Muscle of leg (tissue), 3 donors: ENCODE measurements at regions not wholly inside any gene's neighbourhood (a gene's known extent, or its start where the extent isn't known, plus 50 kb on each side); places are given as distances from the start of the nearest gene placed in this dataset.

Experiments
- DNase-seq: peaks from one replicate; pipeline ENCODE4 v3.0.0; 2013
- H3K27ac ChIP-seq: one replicate; pipeline ENCODE4 v1.5.1; 2013; ENCODE audit warnings: mild to moderate bottlenecking, low read length, control low read depth
- H3K27me3 ChIP-seq: one replicate; pipeline ENCODE4 v1.6.1; 2013; ENCODE audit warnings: low read length; ENCODE audit not compliant: control insufficient read depth, insufficient read depth
- H3K36me3 ChIP-seq: one replicate; pipeline ENCODE4 v1.6.1; 2013; ENCODE audit warnings: low read length; ENCODE audit not compliant: control insufficient read depth, insufficient read depth
- H3K4me1 ChIP-seq: one replicate; pipeline ENCODE4 v1.6.1; 2013; ENCODE audit warnings: low read length; ENCODE audit not compliant: control insufficient read depth, insufficient read depth
- H3K4me3 ChIP-seq: one replicate; pipeline ENCODE4 v1.5.1; 2013; ENCODE audit warnings: low read length, control low read depth
- H3K9me3 ChIP-seq: replicated peaks from 2 replicates; pipeline ENCODE4 v1.6.1; 2013; ENCODE audit warnings: low read depth, low read length; ENCODE audit not compliant: control insufficient read depth
- WGBS: methylation state at CpG from one replicate; pipeline ENCODE4 v1.1.5; 2013; ENCODE audit warnings: missing lambda C conversion rate; ENCODE audit not compliant: insufficient coverage; 5-methylcytosine and 5-hydroxymethylcytosine counted together

GRCh38 chr18:62442391-62442790 is 80.4 kb upstream of the ZCCHC2 start:
- Histone ChIP-seq H3K27me3 (peaks cover 2% of the 10 kb centered on the region), H3K27ac (no peak overlapping the region), H3K4me3 (no peak overlapping the region), H3K4me1 (peaks cover 10% of the 10 kb centered on the region), H3K9me3 (no peaks in the 10 kb centered on the region), H3K36me3 (no peaks in the 10 kb centered on the region)
- 93% methylated on average over 10 of the region's 10 CpGs for WGBS
- DNase-seq, result no peak

DNA sequence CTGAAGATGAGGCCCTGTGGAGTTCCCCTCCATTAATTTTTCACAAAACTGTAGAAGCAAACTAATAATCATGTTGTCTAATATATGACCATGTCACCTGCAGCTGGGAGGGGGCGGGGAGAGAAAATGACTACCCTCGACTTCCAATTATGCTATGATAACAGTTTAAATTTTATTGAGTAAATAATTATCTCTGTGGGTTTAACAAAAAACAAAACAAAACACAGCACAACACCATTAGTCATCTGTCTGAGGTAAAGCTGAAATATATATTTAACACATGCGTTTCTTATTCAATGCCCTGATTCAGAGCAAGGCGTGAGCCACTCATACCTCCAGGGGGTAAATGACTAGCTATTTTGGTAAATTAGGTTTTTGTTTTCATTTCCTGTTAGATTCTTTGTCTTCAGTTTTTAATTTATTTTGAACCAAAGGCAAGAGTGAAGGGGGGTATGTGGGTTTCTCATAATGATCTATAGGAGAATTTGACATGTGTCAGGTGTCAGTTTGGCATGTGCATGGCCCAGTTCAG is 77.4 kb upstream of the ZCCHC2 start:
- Histone ChIP-seq H3K4me3 (no peak overlapping the region), H3K4me1 (peaks cover 1% of the 10 kb centered on the region), H3K27ac (no peak overlapping the region), H3K27me3 (peaks cover 2% of the 10 kb centered on the region), H3K36me3 (no peaks in the 10 kb centered on the region), H3K9me3 (no peaks in the 10 kb centered on the region)
- DNase-seq, result no peak
- no CpG with 5 or more reads among the region's 4 CpGs for WGBS

- no CpG with 5 or more reads among the region's 2 CpGs for WGBS
- Histone ChIP-seq H3K9me3 (no peaks in the 10 kb centered on the region), H3K4me3 (no peak overlapping the region), H3K27ac (no peak overlapping the region), H3K27me3 (peaks cover 2% of the 10 kb centered on the region), H3K4me1 (peaks cover 8% of the 10 kb centered on the region), H3K36me3 (no peaks in the 10 kb centered on the region)
- no peak for DNase-seq
These were observed 76.3 kb upstream of the ZCCHC2 start for GRCh38 chr18:62446511-62446910.

DNA sequence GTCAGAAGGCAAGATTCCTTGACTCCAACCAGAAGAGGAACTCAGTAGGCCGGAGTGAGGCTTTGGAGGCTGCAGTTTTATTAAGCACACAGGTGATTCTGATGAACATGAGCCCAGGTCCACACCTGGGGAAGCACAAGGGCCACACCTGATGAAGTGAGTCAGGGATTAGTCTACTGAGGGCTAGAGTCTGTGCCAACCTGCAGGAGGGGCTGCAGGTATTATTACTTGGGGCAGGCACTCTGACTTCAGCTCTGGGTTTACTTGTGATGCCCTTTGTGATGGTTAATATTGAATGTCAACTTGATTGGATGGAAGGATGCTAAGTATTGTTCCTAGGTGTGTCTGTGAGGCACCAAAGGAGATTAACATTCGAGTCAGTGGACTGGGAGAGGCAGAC is 75.2 kb upstream of the ZCCHC2 start:
- peaks cover 2% of the 10 kb centered on the region for H3K27me3 ChIP-seq
- DNase-seq, result no peak
- H3K4me1 ChIP-seq, result peaks cover 8% of the 10 kb centered on the region
- H3K27ac ChIP-seq, result no peak overlapping the region
- H3K4me3 ChIP-seq, result no peak overlapping the region
- no peaks in the 10 kb centered on the region for H3K36me3 ChIP-seq
- no peaks in the 10 kb centered on the region for H3K9me3 ChIP-seq
- WGBS, result 58% methylated on average over 2 of the region's 2 CpGs

- DNase-seq, result no peak
- H3K27ac ChIP-seq, result no peak overlapping the region
- no peaks in the 10 kb centered on the region for H3K9me3 ChIP-seq
- peaks cover 8% of the 10 kb centered on the region for H3K4me1 ChIP-seq
- no peak overlapping the region for H3K4me3 ChIP-seq
- 26% methylated on average over 3 of the region's 6 CpGs for WGBS
- H3K36me3 ChIP-seq, result no peaks in the 10 kb centered on the region
- peaks cover 2% of the 10 kb centered on the region for H3K27me3 ChIP-seq
These were observed 74.4 kb upstream of the ZCCHC2 start for GRCh38 chr18:62448426-62448825.

- WGBS, result 100% methylated on average over 2 of the region's 7 CpGs
- no peak for DNase-seq
- no peaks in the 10 kb centered on the region for H3K36me3 ChIP-seq
- H3K27me3 ChIP-seq, result peaks cover 2% of the 10 kb centered on the region
- H3K9me3 ChIP-seq, result no peaks in the 10 kb centered on the region
- no peak overlapping the region for H3K4me3 ChIP-seq
- H3K27ac ChIP-seq, result no peak overlapping the region
- peaks cover 8% of the 10 kb centered on the region for H3K4me1 ChIP-seq
These were observed 73.2 kb upstream of the ZCCHC2 start for GRCh38 chr18:62449490-62450104.

DNA sequence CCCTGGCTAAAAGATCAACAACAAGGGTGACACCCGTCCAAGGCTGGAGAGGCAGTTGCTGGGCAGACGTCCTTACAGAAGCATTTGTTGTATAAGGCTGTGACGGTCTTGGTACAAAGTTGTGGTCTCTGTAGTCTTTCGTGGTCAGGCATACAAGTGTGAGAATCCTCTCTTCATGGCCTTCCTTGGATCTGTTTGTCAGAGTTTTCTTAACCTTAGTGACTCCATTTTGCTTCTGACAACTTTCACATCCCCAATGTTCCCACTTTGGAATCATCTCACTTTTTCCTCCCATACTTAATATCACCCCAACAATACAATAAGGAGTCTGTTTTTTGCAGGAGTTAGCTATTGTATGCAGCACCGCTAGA is 72.7 kb upstream of the ZCCHC2 start:
- H3K4me1 ChIP-seq, result peaks cover 8% of the 10 kb centered on the region
- no peaks in the 10 kb centered on the region for H3K9me3 ChIP-seq
- no peak overlapping the region for H3K27ac ChIP-seq
- H3K27me3 ChIP-seq, result peaks cover 2% of the 10 kb centered on the region
- WGBS, result 67% methylated on average over 1 of the region's 5 CpGs
- H3K4me3 ChIP-seq, result no peak overlapping the region
- H3K36me3 ChIP-seq, result no peaks in the 10 kb centered on the region
- DNase-seq, result no peak

GRCh38 chr18:62450546-62451410 is 72.0 kb upstream of the ZCCHC2 start:
- 45% methylated on average over 9 of the region's 15 CpGs for WGBS
- Histone ChIP-seq H3K4me3 (no peak overlapping the region), H3K27ac (peak overlapping the region; percentile 25), H3K9me3 (no peaks in the 10 kb centered on the region), H3K27me3 (peaks cover 2% of the 10 kb centered on the region), H3K36me3 (no peaks in the 10 kb centered on the region), H3K4me1 (peaks cover 8% of the 10 kb centered on the region)
- DNase-seq, result peak; percentile 68

GRCh38 chr18:62452280-62452831 is 70.5 kb upstream of the ZCCHC2 start:
- H3K27ac ChIP-seq, result no peak overlapping the region
- no peaks in the 10 kb centered on the region for H3K36me3 ChIP-seq
- peaks cover 8% of the 10 kb centered on the region for H3K4me1 ChIP-seq
- no peak overlapping the region for H3K4me3 ChIP-seq
- no peak for DNase-seq
- H3K9me3 ChIP-seq, result no peaks in the 10 kb centered on the region
- WGBS, result 56% methylated on average over 4 of the region's 5 CpGs
- peaks cover 2% of the 10 kb centered on the region for H3K27me3 ChIP-seq

GRCh38 chr18:62453864-62454263 is 69.0 kb upstream of the ZCCHC2 start:
- Histone ChIP-seq H3K27ac (no peak overlapping the region), H3K36me3 (no peaks in the 10 kb centered on the region), H3K4me3 (no peak overlapping the region), H3K27me3 (peaks cover 5% of the 10 kb centered on the region), H3K9me3 (no peaks in the 10 kb centered on the region), H3K4me1 (peaks cover 8% of the 10 kb centered on the region)
- WGBS, result 100% methylated on average over 3 of the region's 3 CpGs
- DNase-seq, result no peak
